Endothelial cell of umbilical vein (primary cell): ENCODE measurements at regions not wholly inside any gene's neighbourhood (a gene's known extent, or its start where the extent isn't known, plus 50 kb on each side); places are given as distances from the start of the nearest gene placed in this dataset.

Experiments used
- BruUV-seq: library from RNA; stranded (reverse); fragments of 400-500 nt; replicated peaks from 2 replicates; lab custom pipeline; 2021; lab: Mats Ljungman, UMichigan
- CTCF ChIA-PET: fragments of 300-600, 350-600 bp; sonication (Branson Sonifier 250); formaldehyde crosslinking; loops from one replicate; lab custom pipeline; 2021; ENCODE audit warnings: antibody characterized with exemption, inconsistent platforms; lab: Charles Lee
- POLR2A ChIA-PET: fragments of 300-600, 350-600 bp; sonication (Branson Sonifier 250); formaldehyde crosslinking; loops from one replicate; lab custom pipeline; 2021; ENCODE audit warnings: antibody characterized with exemption, inconsistent platforms; lab: Charles Lee
- DNase-seq: peaks from one replicate; pipeline ENCODE4 v3.0.0-alpha.2; 2011; ENCODE audit warnings: low read depth, low spot score
- FAIRE-seq: peaks from 2 replicates; lab custom pipeline; 2011; peaks lifted over from hg19 to GRCh38; lab: Jason Lieb, UNC
- H2AFZ ChIP-seq: 2 replicates; pipeline ENCODE4 v1.6.0; 2012; ENCODE audit warnings: low read depth, low read length, control low read depth, inconsistent platforms
- H3K27ac ChIP-seq: 2 replicates; pipeline ENCODE4 v1.5.1; 2011; ENCODE audit warnings: low read depth, mild to moderate bottlenecking, control low read depth, low read length, moderate library complexity; ENCODE audit not compliant: insufficient read depth
- H3K27me3 ChIP-seq, 2 experiments: 2 replicates each; pipeline versions ENCODE4 v1.6.0 to v1.6.1; 2011; ENCODE audit warnings: low read length in 2 of 2, mixed read lengths in 1 of 2; ENCODE audit not compliant: control insufficient read depth in 2 of 2, insufficient read depth in 2 of 2
- H3K36me3 ChIP-seq, 2 experiments: 2 replicates in 1 of 2; 3 replicates in 1 of 2; pipeline ENCODE4 v1.5.1; 2011; ENCODE audit warnings: low read length in 2 of 2, mild to moderate bottlenecking in 1 of 2, moderate library complexity in 1 of 2; ENCODE audit not compliant: control insufficient read depth in 2 of 2, insufficient read depth in 2 of 2; ENCODE audit errors: extremely low read depth in 1 of 2
- H3K4me1 ChIP-seq: 3 replicates; pipeline ENCODE4 v1.5.1; 2011; ENCODE audit warnings: mild to moderate bottlenecking, low read length; ENCODE audit not compliant: control insufficient read depth, insufficient read depth; ENCODE audit errors: extremely low read depth
- H3K4me2 ChIP-seq: 2 replicates; pipeline ENCODE4 v1.6.1; 2011; ENCODE audit warnings: low read length, control low read depth, mixed read lengths; ENCODE audit not compliant: insufficient read depth
- H3K4me3 ChIP-seq, 3 experiments: fragments of 200-600 bp in 1 of 3; sonication (generic), shearing (Covaris generic) in 1 of 3; replicated peaks in 1 of 3; 2 replicates each; pipeline ENCODE4 v1.5.1; 2011 to 2016; ENCODE audit warnings: control low read depth in 3 of 3, low read length in 3 of 3, mild to moderate bottlenecking in 2 of 3, inconsistent platforms in 1 of 3, low read depth in 1 of 3, moderate library complexity in 1 of 3; ENCODE audit not compliant: insufficient read depth in 1 of 3
- H3K79me2 ChIP-seq: 2 replicates; pipeline ENCODE4 v1.6.0; 2012; ENCODE audit warnings: low read length, inconsistent platforms; ENCODE audit not compliant: control insufficient read depth, insufficient read depth
- H3K9ac ChIP-seq: replicated peaks from 2 replicates; pipeline ENCODE3; 2011; ENCODE audit warnings: low read length, control low read depth; ENCODE audit not compliant: insufficient read depth; ENCODE audit errors: extremely low read depth
- H3K9me1 ChIP-seq: replicated peaks from 3 replicates; pipeline ENCODE4 v1.6.0; 2011; ENCODE audit warnings: mild to moderate bottlenecking, low read length; ENCODE audit not compliant: control insufficient read depth, insufficient read depth; ENCODE audit errors: extremely low read depth
- H3K9me3 ChIP-seq: replicated peaks from 2 replicates; pipeline ENCODE4 v1.5.1; 2012; ENCODE audit warnings: low read length, inconsistent platforms; ENCODE audit not compliant: control insufficient read depth, insufficient read depth
- H4K20me1 ChIP-seq: replicated peaks from 2 replicates; pipeline ENCODE3; 2011; ENCODE audit warnings: mild to moderate bottlenecking, low read length; ENCODE audit not compliant: control insufficient read depth, insufficient read depth; ENCODE audit errors: extremely low read depth
- EZH2 ChIP-seq: IDR thresholded peaks from 2 replicates; pipeline ENCODE4 v1.6.1; 2012; ENCODE audit warnings: borderline replicate concordance, low read depth, mild to moderate bottlenecking, moderate library complexity, low read length, inconsistent platforms; ENCODE audit not compliant: severe bottlenecking
- FOS ChIP-seq: IDR thresholded peaks from 2 replicates; pipeline ENCODE4 v1.6.1; 2011; ENCODE audit warnings: mild to moderate bottlenecking, low read length, moderate library complexity, borderline replicate concordance; ENCODE audit not compliant: insufficient read depth
- GATA2 ChIP-seq: IDR thresholded peaks from 2 replicates; pipeline ENCODE4 v1.7.0; 2011; ENCODE audit warnings: low read depth, mild to moderate bottlenecking, moderate library complexity, mixed read lengths, low read length; ENCODE audit not compliant: insufficient read length, insufficient read depth
- JUN ChIP-seq: IDR thresholded peaks from 2 replicates; pipeline ENCODE4 v1.6.1; 2011; ENCODE audit warnings: borderline replicate concordance, low read depth; ENCODE audit not compliant: insufficient read length, insufficient read depth
- MYC ChIP-seq: IDR thresholded peaks from one replicate; pipeline ENCODE4 v1.6.1; 2011; ENCODE audit warnings: mild to moderate bottlenecking, low read depth, low read length
- POLR2A ChIP-seq: IDR thresholded peaks from 2 replicates; pipeline ENCODE4 v1.6.1; 2012; ENCODE audit warnings: low read depth, mild to moderate bottlenecking, control low read depth, low read length
- POLR2AphosphoS5 ChIP-seq: IDR thresholded peaks from 2 replicates; pipeline ENCODE4 v1.6.1; 2012; ENCODE audit warnings: low read depth, mild to moderate bottlenecking, control low read depth, low read length, moderate library complexity; ENCODE audit not compliant: insufficient read depth
- dilution Hi-C: fragments of 300-500 bp; cut with MboI; formaldehyde crosslinking; loops from one replicate; pipeline ENCODE4 v1.15.0; 2019; ENCODE audit warnings: low sequenced_read_pairs; ENCODE audit not compliant: extremely low pct_ligation_motif_present
- intact Hi-C: fragments of 100-400 bp; cut with micrococcal nuclease; formaldehyde crosslinking; loops from one replicate; pipeline ENCODE4 v1.10.0; 2022
- TF ChIP-seq, protein P1 (sequence below): IDR thresholded peaks from 2 replicates; pipeline ENCODE4 v1.6.1; 2011; ENCODE audit not compliant: insufficient read depth, insufficient read length
- TF ChIP-seq, protein P2 (sequence below), 2 donors: IDR thresholded peaks; 1 replicate in 1 of 2; 2 replicates in 1 of 2; pipeline ENCODE4 v1.5.1; 2011; ENCODE audit warnings: low read length in 2 of 2, mild to moderate bottlenecking in 2 of 2, moderate library complexity in 2 of 2, control low read depth in 1 of 2, inconsistent platforms in 1 of 2, low read depth in 1 of 2; ENCODE audit not compliant: insufficient read depth in 1 of 2; ENCODE audit errors: extremely low read depth in 1 of 2

DNA sequence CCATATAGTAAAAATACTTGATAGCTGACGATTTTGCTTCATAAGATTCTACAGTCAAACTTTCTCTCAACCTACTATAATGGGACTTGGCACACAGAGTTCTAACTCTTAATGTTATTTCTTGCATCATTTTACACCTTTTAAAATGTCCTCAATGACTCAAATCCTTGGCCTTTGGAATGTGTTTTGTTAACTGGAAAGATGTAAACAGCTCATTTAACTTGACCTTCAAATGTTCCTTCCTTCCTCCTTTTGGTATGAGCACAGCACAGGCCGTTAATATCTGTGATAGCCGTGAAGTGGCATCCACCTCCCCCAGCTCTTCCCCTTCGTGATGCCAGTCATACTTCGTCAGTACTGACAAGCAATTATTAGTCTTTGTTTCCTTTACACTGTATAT is 972.0 kb upstream of the CITED2 start:
- no TSS peak for BruUV-seq
- TF ChIP-seq, protein P1, sequence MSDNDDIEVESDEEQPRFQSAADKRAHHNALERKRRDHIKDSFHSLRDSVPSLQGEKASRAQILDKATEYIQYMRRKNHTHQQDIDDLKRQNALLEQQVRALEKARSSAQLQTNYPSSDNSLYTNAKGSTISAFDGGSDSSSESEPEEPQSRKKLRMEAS = no peak
- TF ChIP-seq MYC = no peak
- peak; percentile 92 for TF ChIP-seq GATA2
- no peak for TF ChIP-seq EZH2
- TF ChIP-seq FOS = peak; percentile 98
- TF ChIP-seq POLR2A = peak; percentile 72
- TF ChIP-seq POLR2AphosphoS5 = peak; percentile 87
- peak; percentile 85 for TF ChIP-seq JUN
- TF ChIP-seq, protein P2, sequence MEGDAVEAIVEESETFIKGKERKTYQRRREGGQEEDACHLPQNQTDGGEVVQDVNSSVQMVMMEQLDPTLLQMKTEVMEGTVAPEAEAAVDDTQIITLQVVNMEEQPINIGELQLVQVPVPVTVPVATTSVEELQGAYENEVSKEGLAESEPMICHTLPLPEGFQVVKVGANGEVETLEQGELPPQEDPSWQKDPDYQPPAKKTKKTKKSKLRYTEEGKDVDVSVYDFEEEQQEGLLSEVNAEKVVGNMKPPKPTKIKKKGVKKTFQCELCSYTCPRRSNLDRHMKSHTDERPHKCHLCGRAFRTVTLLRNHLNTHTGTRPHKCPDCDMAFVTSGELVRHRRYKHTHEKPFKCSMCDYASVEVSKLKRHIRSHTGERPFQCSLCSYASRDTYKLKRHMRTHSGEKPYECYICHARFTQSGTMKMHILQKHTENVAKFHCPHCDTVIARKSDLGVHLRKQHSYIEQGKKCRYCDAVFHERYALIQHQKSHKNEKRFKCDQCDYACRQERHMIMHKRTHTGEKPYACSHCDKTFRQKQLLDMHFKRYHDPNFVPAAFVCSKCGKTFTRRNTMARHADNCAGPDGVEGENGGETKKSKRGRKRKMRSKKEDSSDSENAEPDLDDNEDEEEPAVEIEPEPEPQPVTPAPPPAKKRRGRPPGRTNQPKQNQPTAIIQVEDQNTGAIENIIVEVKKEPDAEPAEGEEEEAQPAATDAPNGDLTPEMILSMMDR (IDR thresholded peaks at IDR 0.05; ENCODE audit: extremely low read depth in 1 of 2, insufficient read depth in 1 of 2, low read depth in 1 of 2, low read length in 2 of 2) = no peak
- ChIA-PET POLR2A (interaction anchor here (0.9 to 2.5 kb wide), 3 partner anchors 48 to 977 kb away, joined by 3 to 17 read pairs (median 6); partner anchors contain the start of gene CITED2), CTCF (interaction anchor here (0.7 to 3.8 kb wide), 13 partner anchors 21 to 1206 kb away, joined by 3 to 26 read pairs (median 4); partner anchors contain the start of gene CITED2)
- Histone ChIP-seq H3K9me1 (no peaks in the 10 kb centered on the region), H3K27ac (peak overlapping the region; percentile 77), H2AFZ (peak overlapping the region; percentile 14), H3K4me2 (peak overlapping the region; percentile 7), H3K9me3 (no peaks in the 10 kb centered on the region), H4K20me1 (no peaks in the 10 kb centered on the region), H3K36me3 (no peaks in the 10 kb centered on the region), H3K4me1 (peaks cover 40% of the 10 kb centered on the region), H3K79me2 (no peaks in the 10 kb centered on the region), H3K9ac (peak overlapping the region; percentile 48), H3K4me3 (no peak overlapping the region), H3K27me3 (no peaks in the 10 kb centered on the region)
- DNase-seq (peak; percentile 97), FAIRE-seq (peak; percentile 86)
- intact Hi-C loops (loop anchor here (1.0 to 5.0 kb wide), 16 partner anchors 46 to 1216 kb away; no protein-coding TSS in a partner anchor), dilution Hi-C loops (no loop called here)
